ENCODE measurements at regions not wholly inside any gene's neighbourhood (a gene's known extent, or its start where the extent isn't known, plus 50 kb on each side); places are given as distances from the start of the nearest gene placed in this dataset.

DNA sequence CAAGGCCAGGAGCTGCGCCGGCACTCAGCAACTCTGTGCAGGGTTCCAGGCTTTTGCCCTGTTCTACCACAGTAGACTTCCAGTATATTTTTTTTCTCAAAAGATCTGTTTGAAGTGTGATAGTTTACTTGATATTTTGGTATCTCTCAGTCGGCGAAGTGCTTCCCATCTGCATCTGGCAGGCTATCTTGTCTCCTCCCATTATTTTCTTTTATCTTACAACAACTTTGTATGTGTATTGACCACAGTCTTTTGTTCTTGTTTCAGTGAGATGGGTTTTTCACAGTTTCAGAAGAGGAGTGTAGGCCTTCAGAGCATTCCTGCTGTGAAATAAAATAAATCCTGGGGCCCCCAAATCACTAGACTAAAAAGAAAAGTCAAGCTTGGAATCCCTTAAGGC is 292.9 kb downstream of the PTGER3 start:
- DNase-seq = no peak
- no peaks in the 10 kb centered on the region for H3K36me3 ChIP-seq (replicated peaks)
- TF ChIP-seq CTCF (IDR thresholded peaks at IDR 0.05; ENCODE audit: low read depth, low read length, missing control alignments) = no peak
- no peak overlapping the region for H3K27ac ChIP-seq
- in situ Hi-C loops (cut with HindIII; ENCODE audit: low pct_ligation_motif_present, low sequenced_read_pairs) = no loop called here
- no peak overlapping the region for H3K4me3 ChIP-seq (ENCODE audit: low read depth, low read length)
- H3K27me3 ChIP-seq (replicated peaks) = no peaks in the 10 kb centered on the region

DNA sequence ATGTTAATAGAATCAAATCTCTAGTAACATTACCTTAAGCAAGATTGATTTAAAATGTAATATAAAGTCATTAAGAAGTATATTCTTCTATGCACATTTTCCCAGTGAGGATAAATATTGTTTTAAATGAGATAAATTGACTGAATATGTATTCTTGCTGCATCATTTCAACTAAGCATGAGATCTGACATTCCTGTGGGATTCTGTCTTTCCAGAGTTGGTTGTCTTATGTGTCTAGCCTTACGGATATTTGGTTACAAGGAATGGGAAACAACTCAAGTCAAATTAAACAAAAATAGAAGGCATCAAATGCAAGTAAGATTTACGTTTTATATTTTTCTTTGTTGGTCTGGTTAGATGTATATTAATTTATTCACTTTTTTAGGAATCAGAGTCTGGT is 287.5 kb downstream of the PTGER3 start:
- in situ Hi-C loops (cut with HindIII; ENCODE audit: low pct_ligation_motif_present, low sequenced_read_pairs) = no loop called here
- no peak for DNase-seq

DNA sequence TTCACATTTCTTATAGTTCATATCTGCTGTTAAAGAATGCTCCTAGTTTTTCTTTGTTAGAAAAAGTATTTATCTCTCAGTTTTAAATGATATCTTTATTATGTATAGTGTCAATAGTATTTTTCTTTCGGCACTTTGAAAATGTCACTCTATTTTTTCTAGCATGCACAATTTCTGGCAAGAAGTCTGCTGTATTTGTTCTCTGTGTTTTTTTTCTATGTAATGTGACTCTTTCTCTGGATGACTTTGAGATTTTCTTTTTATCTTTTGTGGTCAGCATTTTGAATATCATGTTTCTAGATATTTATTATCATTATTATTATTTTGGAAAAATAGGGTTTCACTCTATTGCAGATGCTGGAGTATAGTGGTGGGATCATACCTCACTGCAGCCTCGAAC is 285.2 kb downstream of the PTGER3 start:
- no peak for DNase-seq
- Histone ChIP-seq H3K4me3 (ENCODE audit: low read depth, low read length) (no peak overlapping the region), H3K27ac (no peak overlapping the region), H3K27me3 (replicated peaks) (no peaks in the 10 kb centered on the region), H3K36me3 (replicated peaks) (no peaks in the 10 kb centered on the region)
- TF ChIP-seq CTCF (IDR thresholded peaks at IDR 0.05; ENCODE audit: low read depth, low read length, missing control alignments) = no peak
- in situ Hi-C loops (cut with HindIII; ENCODE audit: low pct_ligation_motif_present, low sequenced_read_pairs) = no loop called here

More for the DNA sequence above, 287.5 kb downstream of the PTGER3 start:
- Histone ChIP-seq H3K36me3 (replicated peaks) (no peaks in the 10 kb centered on the region), H3K27ac (no peak overlapping the region), H3K4me3 (ENCODE audit: low read depth, low read length) (no peak overlapping the region), H3K27me3 (replicated peaks) (no peaks in the 10 kb centered on the region)
- TF ChIP-seq CTCF (IDR thresholded peaks at IDR 0.05; ENCODE audit: low read depth, low read length, missing control alignments) = no peak

- Histone ChIP-seq H3K27ac (no peak overlapping the region), H3K4me3 (ENCODE audit: low read depth, low read length) (no peak overlapping the region), H3K27me3 (replicated peaks) (no peaks in the 10 kb centered on the region), H3K36me3 (replicated peaks) (no peaks in the 10 kb centered on the region)
- TF ChIP-seq CTCF (IDR thresholded peaks at IDR 0.05; ENCODE audit: low read depth, low read length, missing control alignments) = no peak
- no peak for DNase-seq
- in situ Hi-C loops (cut with HindIII; ENCODE audit: low pct_ligation_motif_present, low sequenced_read_pairs) = no loop called here
Observed at GRCh38 chr1:70764747-70765146, 282.9 kb downstream of the PTGER3 start.

GRCh38 chr1:70767377-70767776 is 280.2 kb downstream of the PTGER3 start:
- Histone ChIP-seq H3K4me3 (ENCODE audit: low read depth, low read length) (no peak overlapping the region), H3K27ac (no peak overlapping the region), H3K27me3 (replicated peaks) (no peaks in the 10 kb centered on the region), H3K36me3 (replicated peaks) (no peaks in the 10 kb centered on the region)
- no peak for TF ChIP-seq CTCF (IDR thresholded peaks at IDR 0.05; ENCODE audit: low read depth, low read length, missing control alignments)
- in situ Hi-C loops (cut with HindIII; ENCODE audit: low pct_ligation_motif_present, low sequenced_read_pairs) = no loop called here
- no peak for DNase-seq

- H3K27ac ChIP-seq = no peak overlapping the region
- no peak for TF ChIP-seq CTCF (IDR thresholded peaks at IDR 0.05; ENCODE audit: low read depth, low read length, missing control alignments)
- no peaks in the 10 kb centered on the region for H3K36me3 ChIP-seq (replicated peaks)
- no peak overlapping the region for H3K4me3 ChIP-seq (ENCODE audit: low read depth, low read length)
- no peak for DNase-seq
- no peaks in the 10 kb centered on the region for H3K27me3 ChIP-seq (replicated peaks)
- in situ Hi-C loops (cut with HindIII; ENCODE audit: low pct_ligation_motif_present, low sequenced_read_pairs) = no loop called here
Observed at GRCh38 chr1:70768216-70768615, 279.4 kb downstream of the PTGER3 start.
